ENCODE measurements at regions not wholly inside any gene's neighbourhood (a gene's known extent, or its start where the extent isn't known, plus 50 kb on each side); places are given as distances from the start of the nearest gene placed in this dataset.
"Not testable (repeated sequence)": the region's sequence is repeated elsewhere in the genome, so short reads cannot be mapped to it uniquely, and the experiment has no call there.

- not testable (repeated sequence) for H3K9ac ChIP-seq (ENCODE audit: low read length); H3K4me1 ChIP-seq (ENCODE audit: control insufficient read depth, insufficient read depth, low read length); H3K36me3 ChIP-seq (ENCODE audit: control insufficient read depth, insufficient read depth, low read length); H3K27ac ChIP-seq (ENCODE audit: low read depth, low read length); H3K4me3 ChIP-seq (ENCODE audit: low read depth, low read length); H3K27me3 ChIP-seq (ENCODE audit: control insufficient read depth, insufficient read depth, low read length)
- H3K9me3 ChIP-seq (ENCODE audit: control insufficient read depth, insufficient read depth, low read depth, low read length): peaks cover 17% of the 10 kb centered on the region
These were observed 499.3 kb upstream of the GRAMD2B start for GRCh38 chr5:125923958-125924357.

GRCh38 chr5:125926172-125926571 lies 497.0 kb upstream of the GRAMD2B start:
- H3K36me3 ChIP-seq (ENCODE audit: control insufficient read depth, insufficient read depth, low read length): no peaks in the 10 kb centered on the region
- peaks cover 17% of the 10 kb centered on the region for H3K9me3 ChIP-seq (ENCODE audit: control insufficient read depth, insufficient read depth, low read depth, low read length)
- no peaks in the 10 kb centered on the region for H3K27me3 ChIP-seq (ENCODE audit: control insufficient read depth, insufficient read depth, low read length)
- no peaks in the 10 kb centered on the region for H3K4me1 ChIP-seq (ENCODE audit: control insufficient read depth, insufficient read depth, low read length)
- no peak overlapping the region for H3K4me3 ChIP-seq (ENCODE audit: low read depth, low read length)
- H3K27ac ChIP-seq (ENCODE audit: low read depth, low read length): no peak overlapping the region
- H3K9ac ChIP-seq (ENCODE audit: low read length): no peak overlapping the region

GRCh38 chr5:125928663-125929062 lies 494.5 kb upstream of the GRAMD2B start:
- Histone ChIP-seq H3K9ac (ENCODE audit: low read length) (no peak overlapping the region), H3K27ac (ENCODE audit: low read depth, low read length) (no peak overlapping the region), H3K9me3 (ENCODE audit: control insufficient read depth, insufficient read depth, low read depth, low read length) (peaks cover 17% of the 10 kb centered on the region), H3K36me3 (ENCODE audit: control insufficient read depth, insufficient read depth, low read length) (no peaks in the 10 kb centered on the region), H3K27me3 (ENCODE audit: control insufficient read depth, insufficient read depth, low read length) (no peaks in the 10 kb centered on the region), H3K4me1 (ENCODE audit: control insufficient read depth, insufficient read depth, low read length) (no peaks in the 10 kb centered on the region), H3K4me3 (ENCODE audit: low read depth, low read length) (no peak overlapping the region)

GRCh38 chr5:125950012-125950615 lies 473.1 kb upstream of the GRAMD2B start:
- Histone ChIP-seq H3K4me3 (ENCODE audit: low read depth, low read length) (no peak overlapping the region), H3K27me3 (ENCODE audit: control insufficient read depth, insufficient read depth, low read length) (no peaks in the 10 kb centered on the region), H3K36me3 (ENCODE audit: control insufficient read depth, insufficient read depth, low read length) (no peaks in the 10 kb centered on the region), H3K4me1 (ENCODE audit: control insufficient read depth, insufficient read depth, low read length) (no peaks in the 10 kb centered on the region), H3K9me3 (ENCODE audit: control insufficient read depth, insufficient read depth, low read depth, low read length) (no peaks in the 10 kb centered on the region), H3K27ac (ENCODE audit: low read depth, low read length) (no peak overlapping the region), H3K9ac (ENCODE audit: low read length) (no peak overlapping the region)

- H3K9me3 ChIP-seq (ENCODE audit: control insufficient read depth, insufficient read depth, low read depth, low read length): no peaks in the 10 kb centered on the region
- H3K4me3 ChIP-seq (ENCODE audit: low read depth, low read length): no peak overlapping the region
- no peak overlapping the region for H3K27ac ChIP-seq (ENCODE audit: low read depth, low read length)
- no peak overlapping the region for H3K9ac ChIP-seq (ENCODE audit: low read length)
- H3K27me3 ChIP-seq (ENCODE audit: control insufficient read depth, insufficient read depth, low read length): no peaks in the 10 kb centered on the region
- H3K36me3 ChIP-seq (ENCODE audit: control insufficient read depth, insufficient read depth, low read length): no peaks in the 10 kb centered on the region
- H3K4me1 ChIP-seq (ENCODE audit: control insufficient read depth, insufficient read depth, low read length): no peaks in the 10 kb centered on the region
These were observed 462.1 kb upstream of the GRAMD2B start for GRCh38 chr5:125961150-125961549.

GRCh38 chr5:125965577-125965976 lies 457.6 kb upstream of the GRAMD2B start:
- Histone ChIP-seq H3K4me1 (ENCODE audit: control insufficient read depth, insufficient read depth, low read length) (no peaks in the 10 kb centered on the region), H3K36me3 (ENCODE audit: control insufficient read depth, insufficient read depth, low read length) (no peaks in the 10 kb centered on the region), H3K4me3 (ENCODE audit: low read depth, low read length) (no peak overlapping the region), H3K9me3 (ENCODE audit: control insufficient read depth, insufficient read depth, low read depth, low read length) (no peaks in the 10 kb centered on the region), H3K9ac (ENCODE audit: low read length) (no peak overlapping the region), H3K27me3 (ENCODE audit: control insufficient read depth, insufficient read depth, low read length) (no peaks in the 10 kb centered on the region), H3K27ac (ENCODE audit: low read depth, low read length) (no peak overlapping the region)

GRCh38 chr5:125967576-125967975 lies 455.6 kb upstream of the GRAMD2B start:
- Histone ChIP-seq H3K36me3 (ENCODE audit: control insufficient read depth, insufficient read depth, low read length) (no peaks in the 10 kb centered on the region), H3K4me1 (ENCODE audit: control insufficient read depth, insufficient read depth, low read length) (peaks cover under 1% of the 10 kb centered on the region; the same call in 1 of the 2 replicates), H3K9me3 (ENCODE audit: control insufficient read depth, insufficient read depth, low read depth, low read length) (no peaks in the 10 kb centered on the region), H3K27ac (ENCODE audit: low read depth, low read length) (no peak overlapping the region), H3K27me3 (ENCODE audit: control insufficient read depth, insufficient read depth, low read length) (no peaks in the 10 kb centered on the region), H3K4me3 (ENCODE audit: low read depth, low read length) (no peak overlapping the region), H3K9ac (ENCODE audit: low read length) (no peak overlapping the region)

- Histone ChIP-seq H3K4me3 (ENCODE audit: low read depth, low read length) (no peak overlapping the region), H3K9ac (ENCODE audit: low read length) (no peak overlapping the region), H3K27ac (ENCODE audit: low read depth, low read length) (no peak overlapping the region), H3K27me3 (ENCODE audit: control insufficient read depth, insufficient read depth, low read length) (no peaks in the 10 kb centered on the region), H3K4me1 (ENCODE audit: control insufficient read depth, insufficient read depth, low read length) (peaks cover 6% of the 10 kb centered on the region), H3K9me3 (ENCODE audit: control insufficient read depth, insufficient read depth, low read depth, low read length) (no peaks in the 10 kb centered on the region), H3K36me3 (ENCODE audit: control insufficient read depth, insufficient read depth, low read length) (no peaks in the 10 kb centered on the region)
These were observed 454.0 kb upstream of the GRAMD2B start for GRCh38 chr5:125969011-125969813.

GRCh38 chr5:125969814-125970171 lies 453.4 kb upstream of the GRAMD2B start:
- Histone ChIP-seq H3K36me3 (ENCODE audit: control insufficient read depth, insufficient read depth, low read length) (no peaks in the 10 kb centered on the region), H3K27me3 (ENCODE audit: control insufficient read depth, insufficient read depth, low read length) (no peaks in the 10 kb centered on the region), H3K9me3 (ENCODE audit: control insufficient read depth, insufficient read depth, low read depth, low read length) (no peaks in the 10 kb centered on the region), H3K4me1 (ENCODE audit: control insufficient read depth, insufficient read depth, low read length) (peaks cover 6% of the 10 kb centered on the region), H3K9ac (ENCODE audit: low read length) (no peak overlapping the region), H3K4me3 (ENCODE audit: low read depth, low read length) (no peak overlapping the region), H3K27ac (ENCODE audit: low read depth, low read length) (no peak overlapping the region)

GRCh38 chr5:125970631-125971307 lies 452.4 kb upstream of the GRAMD2B start:
- no peaks in the 10 kb centered on the region for H3K27me3 ChIP-seq (ENCODE audit: control insufficient read depth, insufficient read depth, low read length)
- no peak overlapping the region for H3K4me3 ChIP-seq (ENCODE audit: low read depth, low read length)
- no peaks in the 10 kb centered on the region for H3K36me3 ChIP-seq (ENCODE audit: control insufficient read depth, insufficient read depth, low read length)
- H3K9me3 ChIP-seq (ENCODE audit: control insufficient read depth, insufficient read depth, low read depth, low read length): no peaks in the 10 kb centered on the region
- H3K4me1 ChIP-seq (ENCODE audit: control insufficient read depth, insufficient read depth, low read length): peaks cover 6% of the 10 kb centered on the region
- no peak overlapping the region for H3K9ac ChIP-seq (ENCODE audit: low read length)
- no peak overlapping the region for H3K27ac ChIP-seq (ENCODE audit: low read depth, low read length)

- Histone ChIP-seq H3K4me3 (ENCODE audit: low read depth, low read length) (no peak overlapping the region), H3K9me3 (ENCODE audit: control insufficient read depth, insufficient read depth, low read depth, low read length) (no peaks in the 10 kb centered on the region), H3K36me3 (ENCODE audit: control insufficient read depth, insufficient read depth, low read length) (no peaks in the 10 kb centered on the region), H3K9ac (ENCODE audit: low read length) (no peak overlapping the region), H3K4me1 (ENCODE audit: control insufficient read depth, insufficient read depth, low read length) (peaks cover 6% of the 10 kb centered on the region), H3K27me3 (ENCODE audit: control insufficient read depth, insufficient read depth, low read length) (no peaks in the 10 kb centered on the region), H3K27ac (ENCODE audit: low read depth, low read length) (no peak overlapping the region)
These were observed 450.5 kb upstream of the GRAMD2B start for GRCh38 chr5:125972706-125973105.

All from HUES6 (cell line).